BLaER1 treated with 17β-estradiol and CSF1 and Interleukin-3, amounts not matched to agents 10 nM and 100 nM (cell line): ENCODE measurements at regions not wholly inside any gene's neighbourhood (a gene's known extent, or its start where the extent isn't known, plus 50 kb on each side); places are given as distances from the start of the nearest gene placed in this dataset.
"Not testable (repeated sequence)": the region's sequence is repeated elsewhere in the genome, so short reads cannot be mapped to it uniquely, and the experiment has no call there.

Experiments used
- H3K27ac ChIP-seq, 11 experiments: shearing (Covaris generic); formaldehyde crosslinking; 2 replicates each; pipeline ENCODE4 v1.8.1; 2022
- H3K27me3 ChIP-seq, 11 experiments: shearing (Covaris generic); formaldehyde crosslinking; 2 replicates each; pipeline ENCODE4 v1.8.1; 2022
- H3K36me3 ChIP-seq, 11 experiments: shearing (Covaris generic); formaldehyde crosslinking; 2 replicates each; pipeline ENCODE4 v1.8.1; 2022
- H3K4me1 ChIP-seq, 10 experiments: shearing (Covaris generic); formaldehyde crosslinking; 2 replicates each; pipeline ENCODE4 v1.8.1; 2022
- H3K4me2 ChIP-seq, 11 experiments: shearing (Covaris generic); formaldehyde crosslinking; 2 replicates each; pipeline ENCODE4 v1.8.1; 2022
- H3K4me3 ChIP-seq, 10 experiments: shearing (Covaris generic); formaldehyde crosslinking; 2 replicates each; pipeline ENCODE4 v1.8.1; 2022
- H3K9ac ChIP-seq, 11 experiments: shearing (Covaris generic); formaldehyde crosslinking; 2 replicates each; pipeline ENCODE4 v1.8.1; 2022
- H3K9me3 ChIP-seq, 11 experiments: shearing (Covaris generic); formaldehyde crosslinking; replicated peaks in 1 of 11; 2 replicates each; pipeline ENCODE4 v1.8.1; 2022
- H4K20me1 ChIP-seq, 11 experiments: shearing (Covaris generic); formaldehyde crosslinking; 2 replicates each; pipeline ENCODE4 v1.8.1; 2022
- Cebpa-rat ChIP-seq, 11 experiments: shearing (Covaris generic); IDR thresholded peaks; 2 replicates each; pipeline ENCODE4 v1.8.1; 2022

GRCh38 chr17:26996146-26996916 is 297.6 kb upstream of the WSB1 start:
- H3K4me1 ChIP-seq, H3K4me3 ChIP-seq, H3K4me2 ChIP-seq, H3K27me3 ChIP-seq, H3K27ac ChIP-seq, H3K9ac ChIP-seq, H4K20me1 ChIP-seq, H3K9me3 ChIP-seq, H3K36me3 ChIP-seq: not testable (repeated sequence)

- H3K27ac ChIP-seq, H3K9ac ChIP-seq, H4K20me1 ChIP-seq, H3K27me3 ChIP-seq, H3K4me1 ChIP-seq, H3K4me3 ChIP-seq, H3K9me3 ChIP-seq, H3K36me3 ChIP-seq, H3K4me2 ChIP-seq: not testable (repeated sequence)
Measured at GRCh38 chr17:27007734-27008531, 286.0 kb upstream of the WSB1 start.

GRCh38 chr17:27009087-27009486 is 284.8 kb upstream of the WSB1 start:
- Histone ChIP-seq H3K4me3 (no peak overlapping the region), H3K9me3 (no peaks in the 10 kb centered on the region), H4K20me1 (no peaks in the 10 kb centered on the region), H3K9ac (no peak overlapping the region), H3K4me2 (0 out of 22 replicates have a peak overlapping the region, but pooled peaks of 1 of the 11 experiments have one; percentile 22), H3K27me3 (no peaks in the 10 kb centered on the region), H3K36me3 (no peaks in the 10 kb centered on the region), H3K27ac (no peak overlapping the region), H3K4me1 (no peaks in the 10 kb centered on the region)
- no peak for TF ChIP-seq Cebpa-rat (IDR thresholded peaks at IDR 0.05)

- not testable (repeated sequence) for H4K20me1 ChIP-seq, H3K4me2 ChIP-seq, H3K27me3 ChIP-seq, H3K9me3 ChIP-seq, H3K4me1 ChIP-seq, H3K27ac ChIP-seq, H3K4me3 ChIP-seq, H3K36me3 ChIP-seq, H3K9ac ChIP-seq
Measured at GRCh38 chr17:27010138-27010537, 283.8 kb upstream of the WSB1 start.

GRCh38 chr17:27030552-27030951 is 263.4 kb upstream of the WSB1 start:
- not testable (repeated sequence) for H3K4me2 ChIP-seq, H4K20me1 ChIP-seq, H3K27me3 ChIP-seq, H3K27ac ChIP-seq, H3K4me1 ChIP-seq, H3K9ac ChIP-seq, H3K36me3 ChIP-seq, H3K4me3 ChIP-seq
- peaks cover 29 to 41% (median 33%) of the 10 kb centered on the region in 11 experiments for H3K9me3 ChIP-seq

- Histone ChIP-seq H3K9me3 (peaks cover 0 to 11% (median 0%) of the 10 kb centered on the region in 11 experiments; a peak in 3 of 22 replicates), H3K27ac (no peak overlapping the region), H3K4me3 (no peak overlapping the region), H4K20me1 (no peaks in the 10 kb centered on the region), H3K9ac (no peak overlapping the region), H3K27me3 (no peaks in the 10 kb centered on the region), H3K4me2 (peak overlapping the region in 4 of 11 experiments; percentile 25 to 63 (median 53); a peak in 6 of 22 replicates), H3K36me3 (no peaks in the 10 kb centered on the region), H3K4me1 (peaks cover 0 to 37% (median 23%) of the 10 kb centered on the region in 10 experiments; a peak in 14 of 20 replicates)
- TF ChIP-seq Cebpa-rat (IDR thresholded peaks at IDR 0.05) = no peak
Measured at GRCh38 chr17:27038676-27039075, 255.2 kb upstream of the WSB1 start.

- H3K27ac ChIP-seq, H3K4me2 ChIP-seq, H4K20me1 ChIP-seq, H3K27me3 ChIP-seq, H3K4me3 ChIP-seq, H3K9ac ChIP-seq, H3K4me1 ChIP-seq, H3K36me3 ChIP-seq, H3K9me3 ChIP-seq: not testable (repeated sequence)
Measured at GRCh38 chr17:27045039-27045438, 248.9 kb upstream of the WSB1 start.

GRCh38 chr17:27049104-27049784 is 244.7 kb upstream of the WSB1 start:
- peak overlapping the region in 1 of 11 experiments; percentile 12; a peak in 1 of 22 replicates for H3K4me2 ChIP-seq
- H3K9me3 ChIP-seq = peaks cover 8 to 24% (median 13%) of the 10 kb centered on the region in 11 experiments; a peak in 14 of 22 replicates
- no peaks in the 10 kb centered on the region for H3K36me3 ChIP-seq
- H4K20me1 ChIP-seq = no peaks in the 10 kb centered on the region
- no peak overlapping the region for H3K9ac ChIP-seq
- H3K27me3 ChIP-seq = no peaks in the 10 kb centered on the region
- H3K4me3 ChIP-seq = no peak overlapping the region
- TF ChIP-seq Cebpa-rat (IDR thresholded peaks at IDR 0.05) = no peak
- H3K4me1 ChIP-seq = peaks cover 0 to 6% (median 0%) of the 10 kb centered on the region in 10 experiments; a peak in 2 of 20 replicates
- no peak overlapping the region for H3K27ac ChIP-seq

- Histone ChIP-seq H3K9ac (no peak overlapping the region), H3K4me1 (no peaks in the 10 kb centered on the region), H3K36me3 (no peaks in the 10 kb centered on the region), H3K27me3 (no peaks in the 10 kb centered on the region), H3K27ac (no peak overlapping the region), H3K4me2 (no peak overlapping the region), H4K20me1 (no peaks in the 10 kb centered on the region), H3K4me3 (no peak overlapping the region), H3K9me3 (0 out of 22 replicates have a peak, but pooled peaks cover 0 to 3% (median 0%) of the 10 kb centered on the region in 11 experiments)
- TF ChIP-seq Cebpa-rat (IDR thresholded peaks at IDR 0.05) = no peak
Measured at GRCh38 chr17:27065588-27065987, 228.3 kb upstream of the WSB1 start.
